ENCODE measurements at regions not wholly inside any gene's neighbourhood (a gene's known extent, or its start where the extent isn't known, plus 50 kb on each side); places are given as distances from the start of the nearest gene placed in this dataset.

- Histone ChIP-seq H3K27me3 (ENCODE audit: control insufficient read depth, insufficient read depth, low read length) (no peaks in the 10 kb centered on the region), H3K36me3 (ENCODE audit: control insufficient read depth, insufficient read depth, low read length) (no peaks in the 10 kb centered on the region), H3K4me3 (ENCODE audit: low read depth in 2 of 2, low read length in 2 of 2) (no peak overlapping the region), H3K9me3 (ENCODE audit: control insufficient read depth, insufficient read depth, low read depth, low read length) (no peaks in the 10 kb centered on the region), H3K4me1 (ENCODE audit: control insufficient read depth, insufficient read depth, low read length) (no peaks in the 10 kb centered on the region), H3K27ac (ENCODE audit: low read length) (no peak overlapping the region)
- no TSS peak for BruUV-seq (replicated peaks)
- in situ Hi-C loops (cut with HindIII; ENCODE audit: low pct_unique_long_range_greater_than_20kb, low sequenced_read_pairs) = no loop called here
- POLR2A ChIA-PET = no interaction called here
- ATAC-seq (no peak), DNase-seq (ENCODE audit: low read depth, low spot score) (no peak)
- CTCF ChIA-PET = no interaction called here
- intact Hi-C loops (cut with micrococcal nuclease; ENCODE audit: unreplicated experiment) = no loop called here
- no peak for TF ChIP-seq SIN3A (IDR thresholded peaks at IDR 0.05; ENCODE audit: borderline replicate concordance, insufficient read depth, low read depth, low read length)
- TF ChIP-seq POLR2AphosphoS5 (IDR thresholded peaks at IDR 0.05; ENCODE audit: low read depth, low read length) = no peak
- TF ChIP-seq CTCF (IDR thresholded peaks at IDR 0.05) = no peak
These were observed 413.8 kb upstream of the SLC14A2 start for GRCh38 chr18:45201489-45201888.

DNA sequence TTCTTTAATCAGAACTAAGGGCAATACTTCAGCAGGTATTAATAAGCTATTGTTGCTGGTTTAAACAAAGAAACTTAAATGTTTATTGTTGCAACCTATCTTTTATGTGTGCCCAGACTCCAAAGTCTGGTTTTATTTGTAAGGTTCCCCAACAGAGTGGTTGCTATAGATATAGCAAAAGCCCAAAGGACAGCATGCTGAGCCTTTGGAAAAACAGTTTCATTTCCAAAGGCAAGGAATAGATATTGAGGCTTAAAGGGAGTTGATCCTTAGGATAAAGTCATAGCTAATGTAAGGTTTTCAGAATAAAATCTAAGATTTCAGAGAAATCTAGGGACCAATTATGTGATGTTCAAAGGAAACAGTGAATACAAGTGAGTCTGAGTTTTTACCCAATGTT lies 413.2 kb upstream of the SLC14A2 start:
- Histone ChIP-seq H3K4me3 (ENCODE audit: low read depth in 2 of 2, low read length in 2 of 2) (no peak overlapping the region), H3K9me3 (ENCODE audit: control insufficient read depth, insufficient read depth, low read depth, low read length) (no peaks in the 10 kb centered on the region), H3K27ac (ENCODE audit: low read length) (no peak overlapping the region), H3K27me3 (ENCODE audit: control insufficient read depth, insufficient read depth, low read length) (no peaks in the 10 kb centered on the region), H3K4me1 (ENCODE audit: control insufficient read depth, insufficient read depth, low read length) (no peaks in the 10 kb centered on the region), H3K36me3 (ENCODE audit: control insufficient read depth, insufficient read depth, low read length) (no peaks in the 10 kb centered on the region)
- ChIA-PET CTCF (no interaction called here), POLR2A (no interaction called here)
- TF ChIP-seq TCF7L2 (IDR thresholded peaks at IDR 0.05; ENCODE audit: low read depth, low read length) = no peak
- TF ChIP-seq, protein P1, sequence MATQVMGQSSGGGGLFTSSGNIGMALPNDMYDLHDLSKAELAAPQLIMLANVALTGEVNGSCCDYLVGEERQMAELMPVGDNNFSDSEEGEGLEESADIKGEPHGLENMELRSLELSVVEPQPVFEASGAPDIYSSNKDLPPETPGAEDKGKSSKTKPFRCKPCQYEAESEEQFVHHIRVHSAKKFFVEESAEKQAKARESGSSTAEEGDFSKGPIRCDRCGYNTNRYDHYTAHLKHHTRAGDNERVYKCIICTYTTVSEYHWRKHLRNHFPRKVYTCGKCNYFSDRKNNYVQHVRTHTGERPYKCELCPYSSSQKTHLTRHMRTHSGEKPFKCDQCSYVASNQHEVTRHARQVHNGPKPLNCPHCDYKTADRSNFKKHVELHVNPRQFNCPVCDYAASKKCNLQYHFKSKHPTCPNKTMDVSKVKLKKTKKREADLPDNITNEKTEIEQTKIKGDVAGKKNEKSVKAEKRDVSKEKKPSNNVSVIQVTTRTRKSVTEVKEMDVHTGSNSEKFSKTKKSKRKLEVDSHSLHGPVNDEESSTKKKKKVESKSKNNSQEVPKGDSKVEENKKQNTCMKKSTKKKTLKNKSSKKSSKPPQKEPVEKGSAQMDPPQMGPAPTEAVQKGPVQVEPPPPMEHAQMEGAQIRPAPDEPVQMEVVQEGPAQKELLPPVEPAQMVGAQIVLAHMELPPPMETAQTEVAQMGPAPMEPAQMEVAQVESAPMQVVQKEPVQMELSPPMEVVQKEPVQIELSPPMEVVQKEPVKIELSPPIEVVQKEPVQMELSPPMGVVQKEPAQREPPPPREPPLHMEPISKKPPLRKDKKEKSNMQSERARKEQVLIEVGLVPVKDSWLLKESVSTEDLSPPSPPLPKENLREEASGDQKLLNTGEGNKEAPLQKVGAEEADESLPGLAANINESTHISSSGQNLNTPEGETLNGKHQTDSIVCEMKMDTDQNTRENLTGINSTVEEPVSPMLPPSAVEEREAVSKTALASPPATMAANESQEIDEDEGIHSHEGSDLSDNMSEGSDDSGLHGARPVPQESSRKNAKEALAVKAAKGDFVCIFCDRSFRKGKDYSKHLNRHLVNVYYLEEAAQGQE (IDR thresholded peaks at IDR 0.05; ENCODE audit: insufficient read depth in 1 of 2, low read depth in 2 of 2, low read length in 1 of 2) = no peak
- no peak for TF ChIP-seq CTCF (IDR thresholded peaks at IDR 0.05)
- no peak for TF ChIP-seq POLR2AphosphoS5 (IDR thresholded peaks at IDR 0.05; ENCODE audit: low read depth, low read length)
- TF ChIP-seq SIN3A (IDR thresholded peaks at IDR 0.05; ENCODE audit: borderline replicate concordance, insufficient read depth, low read depth, low read length) = no peak
- intact Hi-C loops (cut with micrococcal nuclease; ENCODE audit: unreplicated experiment) (no loop called here), in situ Hi-C loops (cut with HindIII; ENCODE audit: low pct_unique_long_range_greater_than_20kb, low sequenced_read_pairs) (no loop called here)
- DNase-seq (ENCODE audit: low read depth, low spot score) (no peak), ATAC-seq (no peak)
- BruUV-seq (replicated peaks) = no TSS peak

- no peaks in the 10 kb centered on the region for H3K27me3 ChIP-seq (ENCODE audit: control insufficient read depth, insufficient read depth, low read length)
- no peaks in the 10 kb centered on the region for H3K36me3 ChIP-seq (ENCODE audit: control insufficient read depth, insufficient read depth, low read length)
- ChIA-PET CTCF (no interaction called here), POLR2A (no interaction called here)
- no peaks in the 10 kb centered on the region for H3K9me3 ChIP-seq (ENCODE audit: control insufficient read depth, insufficient read depth, low read depth, low read length)
- no TSS peak for BruUV-seq (replicated peaks)
- ATAC-seq (no peak), DNase-seq (ENCODE audit: low read depth, low spot score) (no peak)
- H3K4me3 ChIP-seq (ENCODE audit: low read depth in 2 of 2, low read length in 2 of 2) = no peak overlapping the region
- in situ Hi-C loops (cut with HindIII; ENCODE audit: low pct_unique_long_range_greater_than_20kb, low sequenced_read_pairs) = no loop called here
- H3K27ac ChIP-seq (ENCODE audit: low read length) = no peak overlapping the region
- no peak for TF ChIP-seq SIN3A (IDR thresholded peaks at IDR 0.05; ENCODE audit: borderline replicate concordance, insufficient read depth, low read depth, low read length)
- TF ChIP-seq, protein P1 (IDR thresholded peaks at IDR 0.05; ENCODE audit: insufficient read depth in 1 of 2, low read depth in 2 of 2, low read length in 1 of 2) = no peak
- intact Hi-C loops (cut with micrococcal nuclease; ENCODE audit: unreplicated experiment) = no loop called here
- no peaks in the 10 kb centered on the region for H3K4me1 ChIP-seq (ENCODE audit: control insufficient read depth, insufficient read depth, low read length)
These were observed 411.6 kb upstream of the SLC14A2 start for GRCh38 chr18:45203677-45204076.

Measured in Panc1 (cell line).